Activated T-cell treated with anti-CD3 and anti-CD28 coated beads, Interleukin-2, amount 50 U/mL, for 4 hours (primary cell): ENCODE measurements at regions not wholly inside any gene's neighbourhood (a gene's known extent, or its start where the extent isn't known, plus 50 kb on each side); places are given as distances from the start of the nearest gene placed in this dataset.

Experiments used
- ATAC-seq, 2 donors: fragments of 200-7000 bp; cut with Tn5 transposase; one replicate each; pipeline ENCODE4 v1.10.0; 2021
- DNase-seq: peaks from one replicate; pipeline ENCODE4 v3.0.0-alpha.2; 2020
- H3K27me3 Mint-ChIP-seq: one replicate; pipeline ENCODE4 v1.8.0; 2021; ENCODE audit warnings: low read depth, mixed read lengths
- H3K36me3 Mint-ChIP-seq: one replicate; pipeline ENCODE4 v1.8.0; 2022; ENCODE audit warnings: mixed read lengths; ENCODE audit not compliant: insufficient read depth
- H3K4me1 Mint-ChIP-seq: one replicate; pipeline ENCODE4 v1.8.0; 2021; ENCODE audit warnings: low read depth, mixed read lengths
- H3K4me3 Mint-ChIP-seq: one replicate; pipeline ENCODE4 v1.8.0; 2021; ENCODE audit warnings: mild to moderate bottlenecking, moderate library complexity, mixed read lengths
- H3K9me3 Mint-ChIP-seq: one replicate; pipeline ENCODE4 v1.8.0; 2021; ENCODE audit warnings: mixed read lengths

DNA sequence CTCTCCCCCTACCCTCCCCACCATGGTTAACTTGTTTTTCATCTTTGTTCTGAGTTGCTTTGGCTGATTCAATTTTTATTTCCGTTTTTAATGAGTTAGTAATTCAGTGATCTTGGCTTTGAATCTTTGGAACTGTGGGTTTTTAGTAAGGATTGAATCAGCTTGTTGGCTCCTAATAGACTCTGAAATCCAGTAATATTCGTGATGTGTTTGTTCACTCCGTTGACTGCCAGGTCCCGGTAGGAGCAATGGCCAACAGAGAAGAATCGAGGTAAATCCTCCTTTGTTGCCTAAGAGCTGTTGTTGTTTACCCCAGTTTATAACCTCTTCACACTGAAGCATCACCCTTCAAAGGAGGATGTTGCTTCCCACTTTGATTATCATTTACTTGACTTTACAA, 92.7 kb downstream of the PCSK1 start:
- H3K4me1 Mint-ChIP-seq = peaks cover 12% of the 10 kb centered on the region
- no peaks in the 10 kb centered on the region for H3K9me3 Mint-ChIP-seq
- ATAC-seq (no peak), DNase-seq (no peak)
- H3K36me3 Mint-ChIP-seq = no peaks in the 10 kb centered on the region
- peaks cover 8% of the 10 kb centered on the region for H3K27me3 Mint-ChIP-seq
- H3K4me3 Mint-ChIP-seq = no peak overlapping the region

DNA sequence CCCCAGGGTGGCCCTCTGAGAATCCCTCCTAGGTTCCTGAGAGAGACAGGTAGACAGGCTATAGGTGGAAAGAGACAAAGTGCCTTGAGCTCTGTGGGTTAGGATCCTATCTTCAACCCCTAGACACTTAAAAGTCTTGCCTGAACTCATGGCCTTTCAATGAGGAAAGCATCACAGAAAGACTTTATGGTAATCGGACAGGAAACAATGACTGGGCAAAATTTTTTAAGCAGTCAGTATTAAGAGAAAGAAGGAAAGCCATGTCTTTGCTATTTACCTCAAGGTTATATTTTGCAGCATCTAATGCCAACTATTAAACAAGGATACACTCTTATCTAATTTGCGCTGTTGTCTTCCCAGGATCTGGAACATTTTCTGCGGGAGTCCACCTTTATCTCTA, 93.2 kb downstream of the PCSK1 start:
- DNase-seq (no peak), ATAC-seq (no peak)
- Mint-ChIP-seq H3K4me1 (peaks cover 7% of the 10 kb centered on the region), H3K36me3 (no peaks in the 10 kb centered on the region), H3K9me3 (no peaks in the 10 kb centered on the region), H3K4me3 (no peak overlapping the region), H3K27me3 (peaks cover 8% of the 10 kb centered on the region)

DNA sequence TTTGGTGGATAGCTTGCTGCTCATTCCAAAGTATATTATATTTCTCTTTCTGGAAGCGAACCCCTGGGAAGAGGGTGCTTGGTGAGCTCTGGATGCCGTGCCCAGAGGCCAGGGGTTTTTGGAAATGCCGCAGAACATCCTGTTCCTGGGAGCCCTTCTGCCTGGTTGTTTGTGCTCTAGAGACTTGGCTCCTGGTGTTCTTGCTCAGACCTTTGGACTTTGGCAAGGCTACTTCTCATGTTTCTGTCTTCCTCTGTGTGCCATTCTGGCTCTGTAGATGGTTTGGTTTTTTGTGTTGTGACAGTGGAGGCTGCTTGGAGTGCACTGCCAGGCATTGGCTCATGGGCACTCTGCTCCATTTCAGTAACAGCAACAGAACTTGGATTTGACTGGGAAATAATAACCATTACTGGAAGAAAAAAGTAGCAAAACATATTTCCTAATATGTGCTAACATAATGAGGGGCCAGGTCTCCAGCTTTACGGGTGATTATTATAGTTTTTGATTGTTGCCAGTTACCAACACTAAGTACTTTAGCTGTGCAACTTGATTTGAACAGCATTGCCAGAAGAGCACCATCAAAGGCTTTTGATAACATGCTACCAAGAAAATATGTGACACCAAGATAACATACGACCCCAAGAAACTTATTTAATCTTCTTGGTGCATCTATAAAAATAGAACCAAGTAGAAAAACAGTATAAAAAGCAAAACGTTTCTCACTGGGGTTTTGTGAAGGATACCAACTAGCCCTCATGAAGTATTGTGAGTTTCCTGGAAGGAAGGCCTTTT, 94.2 kb downstream of the PCSK1 start:
- DNase-seq = no peak
- Mint-ChIP-seq H3K4me3 (no peak overlapping the region), H3K27me3 (peaks cover 6% of the 10 kb centered on the region), H3K36me3 (no peaks in the 10 kb centered on the region), H3K4me1 (peaks cover 2% of the 10 kb centered on the region), H3K9me3 (no peaks in the 10 kb centered on the region)
- ATAC-seq = no peak

DNA sequence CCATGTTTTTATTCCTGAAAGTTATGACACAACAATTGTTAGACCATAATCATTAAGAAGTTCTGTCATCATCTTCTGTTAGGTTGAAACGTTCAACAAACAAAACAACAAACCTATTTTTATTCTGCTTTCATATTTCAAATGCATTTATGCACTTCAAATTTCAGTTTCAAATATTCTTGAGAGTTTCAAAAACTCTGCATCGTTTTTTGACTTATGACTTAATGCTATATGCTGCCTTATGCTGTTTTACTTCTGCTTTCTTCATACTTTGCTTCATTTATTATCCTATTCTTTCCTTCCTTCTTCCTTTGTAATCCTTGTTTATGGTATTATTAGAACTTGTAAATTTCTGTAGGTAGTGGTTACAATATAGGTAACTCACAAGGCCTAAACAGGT, 95.0 kb downstream of the PCSK1 start:
- no peaks in the 10 kb centered on the region for H3K36me3 Mint-ChIP-seq
- no peak overlapping the region for H3K4me3 Mint-ChIP-seq

DNA sequence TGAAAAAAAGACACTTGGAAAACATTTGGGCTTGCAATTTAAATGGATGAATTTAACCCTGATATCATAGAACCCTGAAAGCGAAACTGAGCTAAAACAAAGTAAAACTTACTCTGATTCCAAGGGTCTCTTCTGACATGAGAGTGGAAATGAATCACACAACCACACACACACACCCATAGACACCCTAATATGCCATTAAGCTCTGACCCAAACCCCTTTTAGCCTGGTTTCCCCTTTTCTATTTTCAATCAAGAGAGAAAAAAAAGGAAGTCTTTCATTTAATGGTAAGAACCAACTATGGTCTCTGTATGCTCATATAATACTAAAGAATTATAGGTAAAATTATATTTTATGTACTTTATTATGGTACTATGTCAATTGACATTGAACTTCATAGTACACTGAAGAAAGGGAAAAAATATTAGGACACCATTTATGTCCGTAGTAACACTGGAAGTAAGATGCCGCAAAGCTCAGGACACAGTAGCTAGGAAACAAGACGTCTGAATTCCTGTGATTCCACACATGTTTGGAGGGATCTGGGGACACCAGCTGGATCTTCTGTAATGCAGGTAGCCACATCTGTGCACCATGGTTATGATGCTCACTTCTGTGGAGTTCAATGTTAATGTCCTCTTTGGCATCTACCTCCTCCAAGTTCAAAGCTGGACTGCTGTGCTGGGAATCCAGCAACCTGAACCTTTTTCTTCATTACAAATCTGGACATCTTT, 95.8 kb downstream of the PCSK1 start:
- no peaks in the 10 kb centered on the region for H3K36me3 Mint-ChIP-seq
- ATAC-seq (no peak), DNase-seq (no peak)
- no peak overlapping the region for H3K4me3 Mint-ChIP-seq
- peaks cover 2% of the 10 kb centered on the region for H3K4me1 Mint-ChIP-seq
- no peaks in the 10 kb centered on the region for H3K9me3 Mint-ChIP-seq
- peaks cover 5% of the 10 kb centered on the region for H3K27me3 Mint-ChIP-seq

More for the DNA sequence above, 95.0 kb downstream of the PCSK1 start:
- ATAC-seq = no peak
- H3K4me1 Mint-ChIP-seq = peaks cover 2% of the 10 kb centered on the region
- H3K9me3 Mint-ChIP-seq = no peaks in the 10 kb centered on the region
- H3K27me3 Mint-ChIP-seq = peaks cover 4% of the 10 kb centered on the region
- DNase-seq = no peak

DNA sequence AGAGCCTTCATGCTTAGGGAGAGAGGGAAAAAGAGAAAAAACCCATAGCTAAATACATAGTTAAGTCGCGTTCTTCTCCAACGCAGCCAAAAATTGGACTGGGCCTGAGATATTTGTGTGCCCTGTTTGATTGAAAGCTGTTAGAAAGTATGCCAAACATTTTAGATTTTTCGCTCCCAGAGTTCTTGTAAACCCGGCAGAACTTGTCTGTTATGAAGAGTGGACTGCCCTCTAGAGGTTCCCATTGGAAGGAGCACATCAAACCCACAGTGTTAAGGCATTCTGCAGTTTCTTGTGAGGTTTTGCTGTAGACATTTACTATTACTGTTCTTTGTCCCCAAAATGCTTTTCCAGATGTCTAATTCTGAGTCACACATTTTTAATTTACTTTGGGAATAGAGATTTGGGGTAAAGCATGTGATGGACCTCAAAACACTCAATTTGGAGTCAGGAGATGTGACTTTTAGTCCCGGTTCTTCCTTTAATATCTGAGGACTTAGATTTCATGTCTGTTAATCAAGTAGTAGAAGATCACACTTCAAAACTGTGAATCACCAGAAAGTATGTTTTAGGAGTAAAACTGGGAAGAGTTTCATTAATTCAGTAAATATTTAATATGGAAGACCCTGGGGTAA, 96.6 kb downstream of the PCSK1 start:
- peaks cover 2% of the 10 kb centered on the region for H3K4me1 Mint-ChIP-seq
- peaks cover 7% of the 10 kb centered on the region for H3K27me3 Mint-ChIP-seq
- H3K4me3 Mint-ChIP-seq = no peak overlapping the region
- DNase-seq = peak; percentile 47
- H3K9me3 Mint-ChIP-seq = no peaks in the 10 kb centered on the region
- ATAC-seq = peak; percentile 81 to 84
- H3K36me3 Mint-ChIP-seq = no peaks in the 10 kb centered on the region

DNA sequence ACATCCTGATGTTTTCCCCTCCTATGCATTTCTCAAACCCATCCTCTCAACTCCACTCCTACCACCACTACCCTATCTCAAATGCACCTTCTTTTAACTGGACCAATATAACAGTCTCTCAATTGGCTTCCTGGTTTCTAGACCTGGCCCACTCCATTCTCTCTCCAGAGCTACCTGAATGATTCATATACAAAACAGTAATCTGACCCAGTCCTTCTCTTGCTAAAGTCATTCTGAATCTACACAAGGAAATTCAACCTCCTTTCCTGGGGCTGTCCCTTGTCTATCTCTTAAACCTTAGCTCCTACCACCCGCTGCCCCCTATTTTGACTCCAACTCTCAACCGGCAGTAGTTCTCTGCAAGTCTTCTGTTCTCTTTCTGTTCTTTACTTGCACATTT, 97.2 kb downstream of the PCSK1 start:
- Mint-ChIP-seq H3K4me1 (peaks cover 2% of the 10 kb centered on the region), H3K9me3 (no peaks in the 10 kb centered on the region), H3K27me3 (peaks cover 9% of the 10 kb centered on the region), H3K4me3 (no peak overlapping the region), H3K36me3 (no peaks in the 10 kb centered on the region)
- peak; percentile 42 to 52 for ATAC-seq
- no peak for DNase-seq

DNA sequence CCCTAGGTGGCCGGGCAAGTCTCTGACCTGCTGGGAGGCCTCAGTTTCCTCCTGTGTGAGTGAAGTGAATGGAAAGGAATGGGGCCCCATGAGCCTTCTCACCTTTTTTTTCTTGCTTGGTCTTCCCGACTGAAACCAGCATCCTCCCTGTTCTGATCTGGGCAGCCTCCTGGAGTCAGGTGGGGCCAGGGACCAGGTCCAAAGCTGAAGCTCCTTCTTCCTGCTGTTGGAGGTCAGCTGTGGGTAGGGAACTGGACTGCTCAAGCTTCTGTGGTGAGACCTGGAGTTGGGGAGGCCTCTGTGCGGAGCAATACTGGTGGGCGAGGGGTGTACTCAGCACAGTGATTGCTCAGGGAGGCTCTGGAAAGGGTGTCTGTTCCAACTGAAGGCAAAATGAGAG, 99.7 kb downstream of the PCSK1 start:
- Mint-ChIP-seq H3K4me1 (peaks cover 1% of the 10 kb centered on the region), H3K36me3 (no peaks in the 10 kb centered on the region), H3K4me3 (no peak overlapping the region), H3K27me3 (peaks cover 11% of the 10 kb centered on the region), H3K9me3 (no peaks in the 10 kb centered on the region)
- DNase-seq (no peak), ATAC-seq (no peak)

DNA sequence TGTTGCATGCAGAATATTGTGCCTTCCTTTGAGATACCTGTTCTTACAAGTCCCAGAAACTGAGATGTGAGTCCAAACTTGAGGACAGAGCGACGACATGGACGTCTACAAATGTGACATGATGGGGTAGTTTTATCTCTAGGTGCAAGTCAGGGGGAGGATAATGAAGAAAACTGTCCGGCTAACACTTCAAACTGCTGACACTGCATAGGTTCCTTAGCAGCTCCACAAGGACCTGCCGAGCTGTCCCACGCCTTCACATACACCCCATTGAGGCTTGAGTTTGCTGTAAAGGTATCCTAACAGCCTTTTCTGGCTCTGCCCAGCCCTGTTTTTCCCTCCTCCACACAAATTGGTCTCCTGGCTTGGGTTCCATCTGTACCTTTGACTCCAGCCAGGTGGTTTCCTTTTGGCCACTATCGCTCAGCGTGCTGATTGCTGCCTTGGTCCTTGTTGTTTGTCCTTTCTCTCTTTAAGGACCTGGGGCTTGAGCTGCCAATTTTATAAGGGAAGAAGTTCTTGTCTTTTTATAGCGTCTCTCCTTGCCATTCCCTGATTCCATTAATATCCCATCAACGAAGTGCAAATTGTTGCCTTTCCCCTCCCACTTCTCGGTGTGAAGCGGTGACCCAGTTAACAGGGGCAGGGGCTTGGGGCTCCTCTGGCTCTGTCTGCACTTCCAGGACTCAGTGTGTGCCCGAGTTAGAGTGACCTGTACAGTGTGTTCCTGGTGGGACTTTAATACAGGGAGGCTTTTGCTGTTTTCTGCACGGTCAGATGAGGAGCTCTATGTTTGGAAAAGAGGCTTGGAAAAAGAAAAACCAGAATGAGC, 100.3 kb downstream of the PCSK1 start:
- peaks cover 1% of the 10 kb centered on the region for H3K4me1 Mint-ChIP-seq
- no peak for DNase-seq
- no peaks in the 10 kb centered on the region for H3K36me3 Mint-ChIP-seq
- H3K9me3 Mint-ChIP-seq = no peaks in the 10 kb centered on the region
- peaks cover 11% of the 10 kb centered on the region for H3K27me3 Mint-ChIP-seq
- H3K4me3 Mint-ChIP-seq = no peak overlapping the region
- ATAC-seq = no peak

DNA sequence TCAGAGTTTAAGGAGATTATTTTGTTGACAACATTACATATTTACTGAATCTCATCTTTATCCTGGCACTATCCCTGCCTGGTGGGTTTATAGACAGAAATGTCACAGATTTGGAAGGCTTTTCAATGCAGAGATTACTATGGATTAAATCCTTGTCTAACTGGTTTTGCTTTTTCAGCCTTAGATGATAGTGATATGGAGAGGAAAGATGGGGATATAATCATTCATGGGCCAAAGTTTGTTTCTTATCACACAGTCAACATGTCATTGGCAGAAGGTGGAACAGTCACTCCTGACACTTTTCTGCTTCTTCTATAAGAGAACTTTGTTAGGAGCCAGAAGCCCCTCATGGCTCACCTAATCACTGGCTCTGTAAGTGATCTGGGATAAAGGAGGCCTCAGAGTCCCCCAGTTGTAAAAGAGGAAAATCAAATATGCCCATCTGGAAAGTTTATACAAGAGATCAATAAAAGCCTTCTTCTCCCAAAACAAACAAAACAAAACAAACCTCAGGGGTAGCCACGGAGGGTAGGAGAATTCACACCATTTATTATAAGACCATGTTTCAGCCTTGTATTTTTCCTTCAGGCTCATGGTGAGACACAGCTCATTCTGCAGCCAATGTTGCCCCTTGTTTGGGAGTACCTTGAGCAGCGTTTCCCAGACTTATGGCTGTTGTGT, 101.2 kb downstream of the PCSK1 start:
- Mint-ChIP-seq H3K27me3 (peaks cover 11% of the 10 kb centered on the region), H3K4me1 (peaks cover 1% of the 10 kb centered on the region), H3K4me3 (no peak overlapping the region), H3K36me3 (no peaks in the 10 kb centered on the region), H3K9me3 (no peaks in the 10 kb centered on the region)
- no peak for DNase-seq
- no peak for ATAC-seq

DNA sequence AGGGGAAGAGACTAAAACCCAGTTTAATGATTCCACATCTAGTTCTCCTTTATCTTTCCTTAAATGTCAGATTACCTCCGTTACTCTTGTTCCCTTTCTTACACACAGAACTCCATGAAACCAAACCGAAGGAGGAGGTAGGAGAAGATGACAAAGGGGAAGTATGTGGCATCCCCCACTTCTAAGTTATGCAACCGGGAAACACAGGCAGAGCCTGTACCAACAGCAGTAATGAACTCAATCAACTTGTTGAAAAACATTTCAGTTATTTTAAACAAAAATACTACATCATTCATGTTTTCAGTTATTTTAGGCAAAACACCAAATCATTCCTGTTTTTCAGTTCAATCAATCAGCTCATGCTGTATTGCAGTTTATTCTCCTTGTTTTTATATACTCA, 101.8 kb downstream of the PCSK1 start:
- Mint-ChIP-seq H3K4me3 (no peak overlapping the region), H3K36me3 (no peaks in the 10 kb centered on the region), H3K27me3 (peaks cover 11% of the 10 kb centered on the region), H3K4me1 (peaks cover 1% of the 10 kb centered on the region), H3K9me3 (no peaks in the 10 kb centered on the region)
- DNase-seq = no peak
- ATAC-seq = no peak

DNA sequence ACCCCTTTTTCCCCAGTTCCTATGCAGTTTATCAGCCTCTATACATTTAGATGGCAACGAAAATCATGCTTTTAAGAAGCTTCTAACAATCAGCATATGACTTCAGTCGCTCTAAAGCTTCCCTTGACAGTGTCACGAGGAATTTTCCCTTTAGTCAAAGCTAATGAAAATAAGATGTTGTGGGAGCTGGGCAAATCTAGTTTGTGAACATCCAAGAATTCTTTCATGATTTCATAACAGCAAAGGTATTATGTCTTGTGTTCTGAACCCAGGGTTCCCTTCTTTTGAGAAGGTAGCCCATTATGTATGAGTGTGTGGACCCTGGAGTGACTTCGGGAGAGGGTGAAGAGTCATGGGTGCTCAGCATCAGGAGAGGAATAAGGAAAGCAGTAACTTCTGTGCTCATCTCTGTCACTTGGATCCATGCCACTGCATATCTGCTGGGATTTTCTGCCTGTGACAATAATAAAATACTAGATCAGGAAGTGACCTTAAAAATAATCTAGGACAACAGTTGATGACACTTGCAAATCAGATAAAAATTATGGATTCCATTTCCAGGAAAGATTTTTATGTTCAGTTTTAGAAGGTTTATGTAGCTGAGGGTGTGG, 102.4 kb downstream of the PCSK1 start:
- Mint-ChIP-seq H3K9me3 (no peaks in the 10 kb centered on the region), H3K36me3 (no peaks in the 10 kb centered on the region), H3K4me1 (peaks cover 1% of the 10 kb centered on the region), H3K4me3 (no peak overlapping the region), H3K27me3 (peaks cover 17% of the 10 kb centered on the region)
- no peak for DNase-seq
- ATAC-seq = no peak

DNA sequence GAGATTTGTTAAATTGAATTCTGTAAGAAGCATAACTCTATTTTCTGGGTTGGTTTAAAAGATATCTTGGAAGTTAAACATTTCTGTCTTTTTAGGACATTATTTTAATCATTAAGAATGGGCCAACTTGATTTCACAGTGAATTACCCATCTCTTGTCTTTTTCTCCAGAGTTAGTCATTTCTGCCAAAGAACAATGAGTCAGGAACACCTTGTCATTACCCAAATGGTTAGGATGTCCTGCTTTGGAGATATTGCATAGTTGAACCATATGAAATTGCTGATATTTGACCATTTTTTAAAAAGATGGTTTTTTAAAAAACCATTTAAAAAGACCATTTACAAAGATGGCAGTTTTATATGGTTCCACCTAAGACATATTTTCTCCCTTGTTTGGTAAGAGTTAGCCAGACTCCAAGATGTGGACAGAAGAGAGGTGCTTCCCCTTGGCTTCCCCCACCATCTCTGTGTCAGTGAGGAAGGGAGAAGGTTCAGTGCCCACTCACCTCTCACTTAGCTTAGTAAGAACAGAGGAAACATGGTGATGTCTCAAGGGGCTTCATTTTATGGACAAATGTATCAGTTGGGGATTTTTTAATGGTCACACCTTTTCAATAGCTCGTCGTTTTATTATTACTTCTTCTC, 103.0 kb downstream of the PCSK1 start:
- no peak overlapping the region for H3K4me3 Mint-ChIP-seq
- no peaks in the 10 kb centered on the region for H3K36me3 Mint-ChIP-seq
- H3K27me3 Mint-ChIP-seq = peaks cover 17% of the 10 kb centered on the region
- ATAC-seq = peak; percentile 43 to 58
- peaks cover 1% of the 10 kb centered on the region for H3K4me1 Mint-ChIP-seq
- no peaks in the 10 kb centered on the region for H3K9me3 Mint-ChIP-seq
- no peak for DNase-seq
